H1 (cell line): ENCODE measurements at regions not wholly inside any gene's neighbourhood (a gene's known extent, or its start where the extent isn't known, plus 50 kb on each side); places are given as distances from the start of the nearest gene placed in this dataset.

Source experiments
- CTCF ChIA-PET: fragments of 300-600 bp; sonication (Branson Sonifier 250); formaldehyde crosslinking; loops from one replicate; lab custom pipeline; 2021; ENCODE audit not compliant: partially characterized antibody; lab: Charles Lee
- POLR2A ChIA-PET: fragments of 300-600 bp; sonication (Branson Sonifier 250); formaldehyde crosslinking; loops from one replicate; lab custom pipeline; 2021; ENCODE audit warnings: inconsistent platforms; ENCODE audit not compliant: partially characterized antibody; lab: Charles Lee
- DNase-seq, 2 experiments: peaks; one replicate each; pipeline versions ENCODE4 v3.0.0 to v3.0.0-alpha.2; 2010 to 2022; ENCODE audit warnings: low spot score in 2 of 2, low read depth in 1 of 2, mixed read lengths in 1 of 2
- FAIRE-seq: peaks from 2 replicates; lab custom pipeline; 2011; peaks lifted over from hg19 to GRCh38; lab: Jason Lieb, UNC
- H2AFZ ChIP-seq: 2 replicates; pipeline ENCODE4 v1.8.1; 2012; ENCODE audit warnings: low read length, inconsistent platforms
- H2AK5ac ChIP-seq: 2 replicates; pipeline ENCODE4 v1.6.1; 2013; ENCODE audit warnings: low read depth, low read length
- H2BK120ac ChIP-seq: replicated peaks from 2 replicates; pipeline ENCODE3; 2013; ENCODE audit warnings: low read depth, low read length, inconsistent platforms
- H2BK12ac ChIP-seq: 2 replicates; pipeline ENCODE4 v1.6.1; 2013; ENCODE audit warnings: low read depth, low read length
- H2BK15ac ChIP-seq: 2 replicates; pipeline ENCODE4 v1.6.1; 2013; ENCODE audit warnings: low read length
- H2BK20ac ChIP-seq: 2 replicates; pipeline ENCODE4 v1.6.1; 2013; ENCODE audit warnings: low read length
- H2BK5ac ChIP-seq: 2 replicates; pipeline ENCODE4 v1.6.1; 2013; ENCODE audit warnings: low read depth, low read length
- H3K14ac ChIP-seq: 2 replicates; pipeline ENCODE4 v1.6.1; 2013; ENCODE audit warnings: inconsistent platforms; ENCODE audit not compliant: insufficient read length
- H3K18ac ChIP-seq: 2 replicates; pipeline ENCODE4 v1.6.1; 2013; ENCODE audit warnings: low read length; ENCODE audit errors: extremely low read depth
- H3K23ac ChIP-seq: 2 replicates; pipeline ENCODE4 v1.6.1; 2013; ENCODE audit warnings: inconsistent platforms; ENCODE audit not compliant: insufficient read length
- H3K23me2 ChIP-seq: 2 replicates; pipeline ENCODE4 v1.6.1; 2013; ENCODE audit warnings: low read depth, low read length
- H3K27ac ChIP-seq: 2 replicates; pipeline ENCODE4 v1.6.1; 2011; ENCODE audit warnings: low read depth, low read length, inconsistent platforms
- H3K27me3 ChIP-seq, 4 experiments: replicated peaks in 1 of 4; 1 replicate in 1 of 4; 2 replicates in 3 of 4; pipeline versions ENCODE4 v1.6.1 to v1.8.1; 2011 to 2013; ENCODE audit warnings: low read length in 3 of 4, mild to moderate bottlenecking in 3 of 4, inconsistent platforms in 2 of 4, mixed read lengths in 2 of 4, moderate library complexity in 1 of 4; ENCODE audit not compliant: control insufficient read depth in 3 of 4, insufficient read depth in 3 of 4; ENCODE audit errors: extremely low read depth in 1 of 4
- H3K36me3 ChIP-seq, 4 experiments: 2 replicates each; pipeline versions ENCODE4 v1.6.1 to v1.8.1; 2011 to 2013; ENCODE audit warnings: mild to moderate bottlenecking in 4 of 4, low read length in 3 of 4, moderate library complexity in 2 of 4, control low read depth in 1 of 4, inconsistent platforms in 1 of 4; ENCODE audit not compliant: insufficient read depth in 4 of 4, control insufficient read depth in 2 of 4
- H3K4ac ChIP-seq: replicated peaks from 2 replicates; pipeline ENCODE3; 2013; ENCODE audit warnings: low read length, low read depth, mixed read lengths, inconsistent platforms; ENCODE audit not compliant: insufficient read length
- H3K4me1 ChIP-seq, 4 experiments: replicated peaks in 1 of 4; 1 replicate in 1 of 4; 2 replicates in 3 of 4; pipeline versions ENCODE4 v1.6.1 to v1.8.1; 2011 to 2013; ENCODE audit warnings: low read length in 3 of 4, inconsistent platforms in 2 of 4, mixed read lengths in 1 of 4; ENCODE audit not compliant: insufficient read depth in 4 of 4, control insufficient read depth in 3 of 4
- H3K4me2 ChIP-seq, 2 experiments: 2 replicates each; pipeline versions ENCODE4 v1.6.1 to v1.8.1; 2011 to 2013; ENCODE audit warnings: low read depth in 2 of 2, low read length in 2 of 2, control low read depth in 1 of 2, inconsistent platforms in 1 of 2, mild to moderate bottlenecking in 1 of 2; ENCODE audit not compliant: insufficient read depth in 1 of 2
- H3K4me3 ChIP-seq, 4 experiments: fragments of 200-600, 300-600 bp in 1 of 4; sonication (generic), shearing (Covaris generic), sonication (Bioruptor Twin) in 1 of 4; 2 replicates each; pipeline versions ENCODE4 v1.5.1 to v1.8.1; 2011 to 2016; ENCODE audit warnings: low read length in 4 of 4, low read depth in 3 of 4, control low read depth in 2 of 4, inconsistent platforms in 2 of 4, mild to moderate bottlenecking in 2 of 4, mixed read lengths in 1 of 4, moderate library complexity in 1 of 4; ENCODE audit not compliant: insufficient read depth in 2 of 4; ENCODE audit errors: extremely low read depth in 1 of 4
- H3K56ac ChIP-seq: replicated peaks from 2 replicates; pipeline ENCODE3; 2013; ENCODE audit warnings: low read depth, mild to moderate bottlenecking, mixed read lengths, low read length, inconsistent platforms; ENCODE audit not compliant: insufficient read length
- H3K79me1 ChIP-seq: 2 replicates; pipeline ENCODE4 v1.6.1; 2013; ENCODE audit warnings: low read depth, low read length, control low read depth
- H3K79me2 ChIP-seq, 2 experiments: 2 replicates each; pipeline versions ENCODE4 v1.6.1 to v1.8.1; 2012 to 2013; ENCODE audit warnings: low read length in 2 of 2, mild to moderate bottlenecking in 2 of 2, inconsistent platforms in 1 of 2; ENCODE audit not compliant: insufficient read depth in 2 of 2, control insufficient read depth in 1 of 2
- H3K9ac ChIP-seq, 4 experiments: replicated peaks in 1 of 4; 1 replicate in 1 of 4; 2 replicates in 3 of 4; pipeline versions ENCODE4 v1.6.1 to v1.8.1; 2011 to 2013; ENCODE audit warnings: low read depth in 3 of 4, low read length in 3 of 4, control low read depth in 2 of 4, mild to moderate bottlenecking in 2 of 4, moderate library complexity in 2 of 4, inconsistent platforms in 1 of 4; ENCODE audit errors: extremely low read depth in 1 of 4
- H3K9me3 ChIP-seq, 2 experiments: 2 replicates each; pipeline versions ENCODE4 v1.6.1 to v1.8.1; 2012 to 2013; ENCODE audit warnings: mild to moderate bottlenecking in 2 of 2, moderate library complexity in 2 of 2, control low read depth in 1 of 2, inconsistent platforms in 1 of 2, low read depth in 1 of 2, low read length in 1 of 2, mixed read lengths in 1 of 2; ENCODE audit not compliant: insufficient read depth in 2 of 2
- H4K20me1 ChIP-seq, 2 experiments: replicated peaks in 1 of 2; 2 replicates each; pipeline versions ENCODE3 to v1.8.1; 2011 to 2013; ENCODE audit warnings: inconsistent platforms in 2 of 2, low read length in 2 of 2, mild to moderate bottlenecking in 1 of 2; ENCODE audit not compliant: insufficient read depth in 2 of 2, control insufficient read depth in 1 of 2
- H4K5ac ChIP-seq: 2 replicates; pipeline ENCODE4 v1.6.1; 2013; ENCODE audit warnings: low read length, low read depth, mixed read lengths, inconsistent platforms; ENCODE audit not compliant: insufficient read length
- H4K8ac ChIP-seq: 2 replicates; pipeline ENCODE4 v1.8.0; 2013; ENCODE audit warnings: mild to moderate bottlenecking, moderate library complexity, low read length, inconsistent platforms; ENCODE audit not compliant: insufficient read depth; ENCODE audit errors: extremely low read depth
- H4K91ac ChIP-seq: replicated peaks from 2 replicates; pipeline ENCODE3; 2013; ENCODE audit warnings: low read length, mixed read lengths, inconsistent platforms; ENCODE audit not compliant: insufficient read length
- CTBP2 ChIP-seq: IDR thresholded peaks from 2 replicates; pipeline ENCODE4 v1.7.0; 2011; ENCODE audit warnings: borderline replicate concordance, mild to moderate bottlenecking, moderate library complexity, mixed read lengths, low read length; ENCODE audit not compliant: insufficient read depth, insufficient read length
- YY1 ChIP-seq: IDR thresholded peaks from 2 replicates; pipeline ENCODE4 v1.6.1; 2011; ENCODE audit warnings: low read depth, mild to moderate bottlenecking, low read length

DNA sequence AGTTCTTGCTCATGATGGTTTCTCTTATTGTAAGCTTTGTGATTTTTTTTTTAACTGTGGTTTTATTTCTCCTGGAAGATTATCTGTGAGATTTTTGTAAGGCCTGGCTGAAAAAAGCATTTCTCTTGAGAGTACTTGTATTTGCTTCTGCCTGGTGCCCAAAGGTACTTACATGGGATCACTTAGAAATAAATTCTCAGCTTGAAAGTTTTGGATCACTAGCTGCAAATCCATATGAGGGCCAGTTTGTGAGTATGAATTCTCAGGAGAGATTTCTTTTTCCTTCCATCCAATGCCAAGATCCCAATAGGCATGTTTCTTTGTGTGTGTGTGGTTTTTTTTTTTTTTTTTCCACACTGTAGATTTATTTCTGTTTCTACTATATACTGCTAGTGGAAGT is 1884.7 kb upstream of the PCDH7 start:
- no peak overlapping the region for H4K8ac ChIP-seq
- H3K4me3 ChIP-seq = no peak overlapping the region
- ChIA-PET CTCF (interaction anchor here (0.6 kb wide), 1 partner anchor 890 kb away, joined by 4 read pairs; no protein-coding TSS in a partner anchor), POLR2A (no interaction called here)
- H3K4me1 ChIP-seq = no peaks in the 10 kb centered on the region
- H3K27ac ChIP-seq = no peak overlapping the region
- H2BK120ac ChIP-seq = no peak overlapping the region
- no peaks in the 10 kb centered on the region for H3K9me3 ChIP-seq
- H4K20me1 ChIP-seq = no peaks in the 10 kb centered on the region
- no peak overlapping the region for H3K23ac ChIP-seq
- no peaks in the 10 kb centered on the region for H3K23me2 ChIP-seq
- DNase-seq (no peak), FAIRE-seq (no peak)
- H2BK15ac ChIP-seq = no peak overlapping the region
- H3K79me2 ChIP-seq = no peaks in the 10 kb centered on the region
- no peak overlapping the region for H3K56ac ChIP-seq
- H2BK20ac ChIP-seq = no peak overlapping the region
- no peak overlapping the region for H3K18ac ChIP-seq
- H3K9ac ChIP-seq = no peak overlapping the region
- no peak overlapping the region for H3K4me2 ChIP-seq
- no peak overlapping the region for H3K14ac ChIP-seq
- no peak overlapping the region for H4K91ac ChIP-seq
- no peaks in the 10 kb centered on the region for H3K27me3 ChIP-seq
- no peak overlapping the region for H3K4ac ChIP-seq
- H3K36me3 ChIP-seq = no peaks in the 10 kb centered on the region
- H2AFZ ChIP-seq = no peak overlapping the region
- H4K5ac ChIP-seq = no peak overlapping the region
- no peak overlapping the region for H2BK5ac ChIP-seq
- H2BK12ac ChIP-seq = no peak overlapping the region
- H2AK5ac ChIP-seq = no peak overlapping the region
- no peaks in the 10 kb centered on the region for H3K79me1 ChIP-seq
- TF ChIP-seq YY1 = no peak
- no peak for TF ChIP-seq CTBP2
